B cell (primary cell): ENCODE measurements at regions not wholly inside any gene's neighbourhood (a gene's known extent, or its start where the extent isn't known, plus 50 kb on each side); places are given as distances from the start of the nearest gene placed in this dataset.

Experiments
- ATAC-seq: fragments of 200-7000 bp; cut with Tn5 transposase; one replicate; pipeline ENCODE4 v1.10.0; 2021; ENCODE audit warnings: low read depth, mild to moderate bottlenecking, moderate number of reproducible peaks, moderate library complexity
- CTCF ChIA-PET: fragments of 350-600 bp; sonication (Branson Sonifier 250); formaldehyde crosslinking; loops from one replicate; lab custom pipeline; 2021; ENCODE audit warnings: antibody characterized with exemption, inconsistent platforms; lab: Charles Lee
- POLR2A ChIA-PET: fragments of 350-600 bp; sonication (Branson Sonifier 250); formaldehyde crosslinking; loops from one replicate; lab custom pipeline; 2021; ENCODE audit warnings: antibody characterized with exemption; lab: Charles Lee
- DNase-seq: peaks from one replicate; pipeline ENCODE4 v3.0.0; 2013
- H2AFZ ChIP-seq: 2 replicates; pipeline ENCODE4 v1.6.1; 2012; ENCODE audit warnings: mild to moderate bottlenecking, low read depth, low read length; ENCODE audit not compliant: insufficient read depth, poor library complexity, severe bottlenecking
- H3K27ac ChIP-seq, 2 donors: 1 replicate in 1 of 2; 2 replicates in 1 of 2; pipeline ENCODE4 v1.5.1; 2012 to 2013; ENCODE audit warnings: low read length in 2 of 2, mild to moderate bottlenecking in 2 of 2, moderate library complexity in 1 of 2
- H3K27me3 ChIP-seq, 4 experiments: fragments of 200-600 bp in 1 of 4; sonication (generic) in 1 of 4; replicated peaks in 1 of 4; 1 replicate in 2 of 4; 2 replicates in 2 of 4; pipeline versions ENCODE4 v1.6.1 to v1.7.0; 2013 to 2016; ENCODE audit warnings: low read length in 3 of 4, mild to moderate bottlenecking in 2 of 4, mixed read lengths in 1 of 4, moderate library complexity in 1 of 4; ENCODE audit not compliant: insufficient read depth in 4 of 4, control insufficient read depth in 3 of 4; ENCODE audit errors: control extremely low read depth in 1 of 4
- H3K36me3 ChIP-seq, 2 experiments: replicated peaks in 1 of 2; 1 replicate in 1 of 2; 2 replicates in 1 of 2; pipeline versions ENCODE4 v1.6.1 to v1.7.1; 2013; ENCODE audit warnings: low read length in 1 of 2; ENCODE audit not compliant: insufficient read depth in 2 of 2, control insufficient read depth in 1 of 2; ENCODE audit errors: control extremely low read depth in 1 of 2, extremely low read depth in 1 of 2
- H3K4me1 ChIP-seq, 2 donors: fragments of 200-600 bp in 1 of 2; sonication (generic) in 1 of 2; 1 replicate in 1 of 2; 2 replicates in 1 of 2; pipeline versions ENCODE4 v1.5.1 to v1.6.1; 2013 to 2017; ENCODE audit warnings: low read length in 2 of 2; ENCODE audit not compliant: control insufficient read depth in 2 of 2, insufficient read depth in 2 of 2
- H3K4me2 ChIP-seq: replicated peaks from 2 replicates; pipeline ENCODE3; 2012; ENCODE audit warnings: mild to moderate bottlenecking, low read depth, low read length; ENCODE audit not compliant: poor library complexity, severe bottlenecking
- H3K4me3 ChIP-seq, 5 experiments: fragments of 200-600 bp in 1 of 5; sonication (generic) in 1 of 5; 1 replicate in 3 of 5; 2 replicates in 2 of 5; pipeline versions ENCODE4 v1.5.1 to v1.7.0; 2011 to 2016; ENCODE audit warnings: low read length in 4 of 5, mild to moderate bottlenecking in 4 of 5, low read depth in 2 of 5, control low read depth in 1 of 5, moderate library complexity in 1 of 5; ENCODE audit not compliant: insufficient read depth in 1 of 5; ENCODE audit errors: control extremely low read depth in 1 of 5, extremely low read depth in 1 of 5
- H3K79me2 ChIP-seq: fragments of 200-600 bp; sonication (generic); one replicate; pipeline ENCODE4 v1.6.0; 2016; ENCODE audit warnings: low read length; ENCODE audit not compliant: control insufficient read depth, insufficient read depth
- H3K9ac ChIP-seq: fragments of 200-600 bp; sonication (generic); 2 replicates; pipeline ENCODE4 v1.6.1; 2017; ENCODE audit warnings: mild to moderate bottlenecking, low read length, moderate library complexity
- H3K9me3 ChIP-seq, 3 donors: one replicate each; pipeline versions ENCODE4 v1.6.1 to v1.7.1; 2013; ENCODE audit warnings: low read length in 2 of 3; ENCODE audit not compliant: control insufficient read depth in 2 of 3, insufficient read depth in 1 of 3; ENCODE audit errors: control extremely low read depth in 1 of 3
- H4K20me1 ChIP-seq: 2 replicates; pipeline ENCODE4 v1.6.0; 2012; ENCODE audit warnings: mild to moderate bottlenecking, low read length; ENCODE audit not compliant: insufficient read depth, control insufficient read depth, poor library complexity, severe bottlenecking
- H3K27ac Mint-ChIP-seq: one replicate; pipeline ENCODE4 v1.8.0; 2021; ENCODE audit warnings: mixed read lengths
- H3K27me3 Mint-ChIP-seq: one replicate; pipeline ENCODE4 v1.8.0; 2021; ENCODE audit warnings: mixed read lengths
- H3K4me1 Mint-ChIP-seq: one replicate; pipeline ENCODE4 v1.8.0; 2021; ENCODE audit warnings: mixed read lengths
- H3K4me3 Mint-ChIP-seq: one replicate; pipeline ENCODE4 v1.8.0; 2021; ENCODE audit warnings: mixed read lengths
- H3K9me3 Mint-ChIP-seq: one replicate; pipeline ENCODE4 v1.8.0; 2022; ENCODE audit warnings: mixed read lengths; ENCODE audit not compliant: insufficient read depth
- CTCF ChIP-seq: fragments of 200-600 bp; IDR thresholded peaks from one replicate; pipeline ENCODE4 v1.8.0; 2022; ENCODE audit warnings: antibody characterized with exemption, mild to moderate bottlenecking
- EZH2 ChIP-seq: IDR thresholded peaks from 2 replicates; pipeline ENCODE4 v1.6.1; 2012; ENCODE audit warnings: borderline replicate concordance, low read depth, mild to moderate bottlenecking, moderate library complexity, low read length; ENCODE audit not compliant: insufficient read depth, poor library complexity, severe bottlenecking
- WGBS: methylation state at CpG from one replicate; pipeline ENCODE4 v1.1.5; 2013; ENCODE audit warnings: missing lambda C conversion rate; ENCODE audit not compliant: insufficient coverage; 5-methylcytosine and 5-hydroxymethylcytosine counted together
- intact Hi-C: fragments of 100-400 bp; cut with micrococcal nuclease; formaldehyde crosslinking; loops from one replicate; pipeline ENCODE4 v1.10.0; 2022

DNA sequence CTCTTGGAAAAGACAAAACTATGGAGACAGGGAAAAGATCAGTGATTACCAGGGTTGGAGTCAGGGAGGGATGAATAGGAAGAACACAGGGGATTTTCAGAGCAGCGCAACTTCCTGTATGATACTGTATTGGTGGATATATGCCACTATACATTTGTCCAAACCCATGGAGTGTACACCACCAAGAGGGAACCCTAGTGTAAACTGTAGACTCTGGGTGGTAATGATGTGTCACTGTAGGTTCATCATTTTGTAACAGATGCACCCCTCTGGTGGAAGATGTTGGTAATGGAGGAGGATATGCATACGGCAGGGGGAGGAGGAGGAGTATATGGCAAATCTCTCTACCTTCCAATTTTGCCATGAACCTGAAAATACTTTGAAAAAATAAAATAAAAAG is 68.1 kb downstream of the UFM1 start:
- no CpG with 5 or more reads among the region's 2 CpGs for WGBS
- H3K79me2 ChIP-seq = no peaks in the 10 kb centered on the region
- CTCF ChIA-PET = no interaction called here
- H3K9me3 ChIP-seq = no peaks in the 10 kb centered on the region
- POLR2A ChIA-PET = no interaction called here
- no peak overlapping the region for H3K27ac ChIP-seq
- H3K4me2 ChIP-seq = no peak overlapping the region
- no peak overlapping the region for H3K9ac ChIP-seq
- no peaks in the 10 kb centered on the region for H3K9me3 Mint-ChIP-seq
- peaks cover 5% of the 10 kb centered on the region for H3K4me1 Mint-ChIP-seq
- H3K4me3 ChIP-seq = no peak overlapping the region
- no peaks in the 10 kb centered on the region for H3K36me3 ChIP-seq
- DNase-seq = peak; percentile 4
- intact Hi-C loops = no loop called here
- H3K4me1 ChIP-seq = peaks cover 0 to 5% of the 10 kb centered on the region in 2 donors
- H2AFZ ChIP-seq = no peak overlapping the region
- TF ChIP-seq EZH2 (no peak), CTCF (peak; percentile 25)
- no peak overlapping the region for H3K27ac Mint-ChIP-seq
- no peaks in the 10 kb centered on the region for H3K27me3 ChIP-seq
- ATAC-seq = no peak
- no peak overlapping the region for H3K4me3 Mint-ChIP-seq
- no peaks in the 10 kb centered on the region for H4K20me1 ChIP-seq
- H3K27me3 Mint-ChIP-seq = no peaks in the 10 kb centered on the region

- POLR2A ChIA-PET = no interaction called here
- Histone ChIP-seq H3K9me3 (no peaks in the 10 kb centered on the region), H3K36me3 (no peaks in the 10 kb centered on the region), H3K79me2 (no peaks in the 10 kb centered on the region), H3K27ac (no peak overlapping the region), H2AFZ (no peak overlapping the region), H4K20me1 (no peaks in the 10 kb centered on the region), H3K4me1 (peaks cover 0 to 5% of the 10 kb centered on the region in 2 donors), H3K4me2 (no peak overlapping the region), H3K9ac (no peak overlapping the region), H3K4me3 (no peak overlapping the region), H3K27me3 (no peaks in the 10 kb centered on the region)
- Mint-ChIP-seq H3K4me1 (peaks cover 5% of the 10 kb centered on the region), H3K4me3 (no peak overlapping the region), H3K27ac (no peak overlapping the region), H3K27me3 (no peaks in the 10 kb centered on the region), H3K9me3 (no peaks in the 10 kb centered on the region)
- CTCF ChIA-PET = no interaction called here
- ATAC-seq (no peak), DNase-seq (no peak)
- no peak for TF ChIP-seq CTCF
- no peak for TF ChIP-seq EZH2
- intact Hi-C loops = no loop called here
Observed at GRCh38 chr13:38418286-38418685, 68.6 kb downstream of the UFM1 start.
